ENCODE measurements at regions not wholly inside any gene's neighbourhood (a gene's known extent, or its start where the extent isn't known, plus 50 kb on each side); places are given as distances from the start of the nearest gene placed in this dataset.

GRCh38 chr14:71365361-71365760 lies 458.1 kb downstream of the PCNX1 start:
- no peaks in the 10 kb centered on the region for H3K27me3 ChIP-seq
- no peaks in the 10 kb centered on the region for H3K9me3 ChIP-seq
- no peaks in the 10 kb centered on the region for H3K36me3 ChIP-seq
- TF ChIP-seq CTCF (IDR thresholded peaks at IDR 0.05): no peak
- intact Hi-C loops (cut with DNase I; ENCODE audit: low total_unique reads): no loop called here
- H3K27ac ChIP-seq: peak overlapping the region; percentile 47 to 65
- H3K4me1 ChIP-seq: peaks cover 0 to 64% (median 27%) of the 10 kb centered on the region in 4 donors
- no peak for DNase-seq
- no peak overlapping the region for H3K4me3 ChIP-seq

- H3K36me3 ChIP-seq: no peaks in the 10 kb centered on the region
- no peak for TF ChIP-seq CTCF (IDR thresholded peaks at IDR 0.05)
- DNase-seq: no peak
- H3K27ac ChIP-seq: peak overlapping the region; percentile 37 to 65
- no peaks in the 10 kb centered on the region for H3K9me3 ChIP-seq
- intact Hi-C loops (cut with DNase I; ENCODE audit: low total_unique reads): no loop called here
- H3K4me1 ChIP-seq: peaks cover 0 to 52% (median 33%) of the 10 kb centered on the region in 4 donors
- H3K27me3 ChIP-seq: no peaks in the 10 kb centered on the region
- H3K4me3 ChIP-seq: no peak overlapping the region
Observed at GRCh38 chr14:71366861-71367260, 459.6 kb downstream of the PCNX1 start.

DNA sequence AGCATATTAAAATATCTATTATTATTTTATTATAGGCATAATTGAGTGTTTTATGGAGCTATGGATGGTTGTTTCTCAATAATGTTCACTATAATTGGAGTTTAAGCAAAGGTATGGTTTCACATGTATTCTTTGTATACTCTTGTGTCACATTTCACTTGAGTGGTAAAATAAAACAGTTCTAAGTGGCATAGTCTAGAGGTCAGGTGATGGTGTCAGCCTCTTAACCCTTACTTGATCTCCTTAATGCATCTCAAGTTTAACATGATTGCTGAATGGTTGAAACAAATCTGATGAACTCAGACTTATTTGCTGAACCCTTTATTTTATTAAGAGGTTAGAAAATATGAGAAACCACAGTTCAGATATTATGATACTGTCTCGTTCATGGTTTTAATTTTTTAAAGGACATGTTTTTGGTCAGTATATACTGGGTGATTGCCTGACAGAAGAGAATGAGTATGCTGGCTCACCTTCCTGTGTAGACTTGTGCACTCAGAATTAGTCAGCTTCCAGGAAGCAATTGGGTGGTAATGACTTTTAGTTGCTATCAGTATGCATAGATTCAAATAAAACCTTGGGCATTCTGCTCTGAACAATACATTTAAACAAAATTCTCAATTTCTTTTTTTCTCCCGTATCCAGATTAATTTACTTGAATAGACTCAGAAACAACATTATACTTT lies 464.6 kb downstream of the PCNX1 start:
- intact Hi-C loops (cut with DNase I; ENCODE audit: low total_unique reads): no loop called here
- H3K4me3 ChIP-seq: no peak overlapping the region

DNA sequence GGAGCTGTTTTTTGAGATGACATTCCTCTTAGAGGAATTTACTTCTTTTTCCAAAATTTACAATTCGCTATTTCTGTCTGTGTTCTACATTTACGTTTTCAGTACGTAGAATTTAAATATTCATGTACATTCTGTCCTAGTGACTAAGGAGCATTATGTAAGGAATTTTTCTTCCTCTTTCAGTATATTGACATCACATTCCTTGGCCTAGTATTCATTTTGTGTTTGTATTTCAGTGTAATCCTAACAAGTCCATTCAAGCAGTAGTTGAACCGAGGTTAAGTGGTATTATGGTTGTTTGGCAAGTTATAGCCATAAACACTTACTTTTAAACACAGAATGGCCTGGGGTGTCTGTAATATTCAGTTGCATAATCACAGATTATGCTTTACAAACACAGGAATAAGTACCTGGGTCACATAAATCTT lies 465.2 kb downstream of the PCNX1 start:
- DNase-seq: no peak
- H3K36me3 ChIP-seq: no peaks in the 10 kb centered on the region
- H3K4me1 ChIP-seq: peaks cover 0 to 34% (median 20%) of the 10 kb centered on the region in 4 donors
- H3K4me3 ChIP-seq: no peak overlapping the region
- no peak for TF ChIP-seq CTCF (IDR thresholded peaks at IDR 0.05)
- intact Hi-C loops (cut with DNase I; ENCODE audit: low total_unique reads): no loop called here
- H3K27ac ChIP-seq: peak overlapping the region; percentile 5 to 67
- no peaks in the 10 kb centered on the region for H3K9me3 ChIP-seq
- H3K27me3 ChIP-seq: no peaks in the 10 kb centered on the region

More for the DNA sequence above, 464.6 kb downstream of the PCNX1 start:
- Histone ChIP-seq H3K27ac (peak overlapping the region; percentile 5 to 67), H3K36me3 (no peaks in the 10 kb centered on the region), H3K4me1 (peaks cover 0 to 35% (median 20%) of the 10 kb centered on the region in 4 donors), H3K9me3 (no peaks in the 10 kb centered on the region), H3K27me3 (no peaks in the 10 kb centered on the region)
- DNase-seq: no peak
- TF ChIP-seq CTCF (IDR thresholded peaks at IDR 0.05): no peak

DNA sequence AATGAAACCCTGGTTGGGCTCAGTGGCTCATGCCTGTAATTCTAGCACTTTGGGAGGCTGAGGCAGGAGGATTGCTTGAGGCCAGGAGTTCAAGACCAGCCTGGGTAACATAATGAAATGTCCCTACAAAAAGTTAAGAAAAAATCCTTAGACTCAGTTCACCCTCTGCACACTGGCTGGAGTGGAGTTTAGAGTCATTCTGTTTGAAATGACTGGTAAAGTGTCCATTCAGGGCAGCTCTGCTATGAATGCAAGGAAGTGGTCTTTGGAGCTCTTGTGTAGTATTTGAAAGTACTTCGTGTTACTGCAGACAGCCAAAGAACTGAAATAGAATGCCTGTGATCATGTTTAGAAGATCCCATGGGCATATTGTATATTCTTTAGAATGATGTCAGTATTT lies 466.5 kb downstream of the PCNX1 start:
- Histone ChIP-seq H3K36me3 (no peaks in the 10 kb centered on the region), H3K4me1 (peaks cover 0 to 38% (median 22%) of the 10 kb centered on the region in 4 donors), H3K9me3 (no peaks in the 10 kb centered on the region), H3K27me3 (no peaks in the 10 kb centered on the region), H3K4me3 (no peak overlapping the region), H3K27ac (peak overlapping the region; percentile 29 to 67)
- intact Hi-C loops (cut with DNase I; ENCODE audit: low total_unique reads): no loop called here
- DNase-seq: no peak
- TF ChIP-seq CTCF (IDR thresholded peaks at IDR 0.05): no peak

Measured in tibial artery (tissue), 4 donors.